ENCODE measurements at regions not wholly inside any gene's neighbourhood (a gene's known extent, or its start where the extent isn't known, plus 50 kb on each side); places are given as distances from the start of the nearest gene placed in this dataset.

DNA sequence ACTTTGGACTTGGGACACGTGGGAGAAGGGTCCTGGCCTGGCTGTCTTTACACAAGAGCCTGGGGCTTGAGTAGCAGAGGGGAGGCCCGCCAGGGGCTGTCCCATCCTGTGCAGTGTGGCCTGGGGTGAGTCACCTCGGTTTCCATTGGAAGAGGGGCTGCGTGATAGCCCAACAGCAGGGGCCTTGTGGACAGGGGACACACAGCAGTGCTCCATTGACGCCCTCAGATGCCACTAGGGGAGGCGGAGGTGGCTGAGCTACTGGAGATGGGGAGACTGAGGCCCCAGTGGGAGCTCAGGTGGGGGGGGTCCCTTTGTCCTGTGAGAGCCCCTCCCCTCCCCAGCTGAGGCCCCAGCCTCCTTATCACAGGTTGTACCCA, 50.0 kb upstream of the RNU6ATAC start:
- DNase-seq, result no peak

GRCh38 chr9:134214766-134215419, 50.5 kb upstream of the RNU6ATAC start:
- no peak for DNase-seq

DNA sequence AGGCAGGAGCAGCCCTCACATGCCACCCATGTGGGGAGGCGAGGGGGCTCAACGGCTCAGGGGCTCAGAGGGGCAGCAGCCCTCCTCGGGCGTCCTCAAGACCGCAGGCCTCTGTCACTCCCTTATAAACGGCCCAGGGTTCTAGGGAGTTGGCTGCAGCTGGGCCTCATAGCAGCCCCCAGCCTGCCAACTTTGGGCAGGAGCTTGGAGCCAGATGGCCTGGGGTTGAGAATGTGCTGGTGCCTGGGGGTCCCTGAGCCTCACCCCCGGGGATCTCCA, 51.0 kb upstream of the RNU6ATAC start:
- DNase-seq, result no peak

GRCh38 chr9:134215699-134216448, 51.5 kb upstream of the RNU6ATAC start:
- no peak for DNase-seq

DNA sequence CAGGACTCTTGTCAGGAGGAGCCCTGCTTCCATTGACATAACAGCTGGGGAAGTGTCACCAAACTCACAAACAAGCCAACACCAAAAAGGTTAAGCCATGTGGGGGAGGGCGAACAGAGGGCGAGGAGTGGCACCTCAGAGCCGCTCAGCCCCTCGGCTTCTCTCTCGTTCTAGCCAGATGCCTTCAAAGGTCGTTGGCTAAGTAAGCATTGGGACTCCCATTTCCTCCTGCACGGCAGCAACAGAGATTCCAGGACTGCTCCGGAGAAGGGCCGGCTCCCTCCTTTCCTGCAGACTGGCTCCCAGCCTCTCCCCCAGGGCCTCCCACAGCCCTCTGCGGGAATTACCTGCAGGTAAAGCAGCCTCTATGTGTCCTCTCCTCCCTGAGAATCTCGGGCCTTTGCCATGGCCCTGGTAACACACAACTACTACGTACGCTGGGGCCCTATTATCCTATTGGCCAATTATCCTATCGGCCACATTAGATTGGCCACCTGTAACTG, 52.1 kb upstream of the RNU6ATAC start:
- no peak for DNase-seq

DNA sequence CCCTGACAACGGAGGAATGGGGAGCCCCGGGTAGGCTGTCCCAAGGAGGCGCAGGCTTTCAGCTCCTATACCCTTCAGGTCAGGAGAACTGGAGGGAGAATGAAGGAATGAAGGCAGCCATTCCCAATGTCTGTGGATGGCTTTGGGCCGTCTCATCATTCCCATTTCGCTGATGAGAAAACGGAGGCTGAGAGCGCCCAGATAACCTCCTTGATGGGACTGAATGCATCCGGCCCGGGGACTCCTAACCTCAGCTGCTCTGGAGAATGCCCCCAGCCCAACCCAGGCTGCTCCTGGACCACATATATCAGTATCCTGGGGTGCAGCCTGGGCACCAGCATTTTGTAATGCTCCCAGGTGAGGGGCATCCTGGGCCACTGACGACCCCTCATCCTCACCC, 52.6 kb upstream of the RNU6ATAC start:
- DNase-seq, result no peak

- DNase-seq, result no peak
These were observed 53.3 kb upstream of the RNU6ATAC start for GRCh38 chr9:134217431-134218210.

- DNase-seq, result no peak
These were observed 53.9 kb upstream of the RNU6ATAC start for GRCh38 chr9:134218230-134218629.

DNA sequence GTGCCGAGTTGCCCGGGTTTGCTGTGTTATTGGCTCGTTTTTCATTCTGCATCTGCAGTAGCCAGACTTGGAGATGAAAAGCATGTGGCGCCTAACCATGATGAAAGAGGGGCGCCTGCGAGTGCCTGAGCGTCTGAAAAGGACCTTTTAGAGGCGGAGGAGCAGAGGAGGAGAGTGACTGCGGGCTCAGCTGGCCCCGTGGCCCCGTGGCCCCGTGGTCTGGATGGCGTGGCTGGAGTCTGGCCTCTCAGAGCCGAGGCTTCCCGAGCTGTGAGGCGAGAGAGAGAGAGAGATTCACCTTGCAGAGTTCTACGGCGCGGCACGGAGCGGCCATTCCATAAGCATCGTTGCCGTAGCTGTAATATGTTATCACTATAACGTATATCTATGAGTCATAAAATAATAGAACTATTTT, 55.3 kb upstream of the RNU6ATAC start:
- DNase-seq, result no peak

DNA sequence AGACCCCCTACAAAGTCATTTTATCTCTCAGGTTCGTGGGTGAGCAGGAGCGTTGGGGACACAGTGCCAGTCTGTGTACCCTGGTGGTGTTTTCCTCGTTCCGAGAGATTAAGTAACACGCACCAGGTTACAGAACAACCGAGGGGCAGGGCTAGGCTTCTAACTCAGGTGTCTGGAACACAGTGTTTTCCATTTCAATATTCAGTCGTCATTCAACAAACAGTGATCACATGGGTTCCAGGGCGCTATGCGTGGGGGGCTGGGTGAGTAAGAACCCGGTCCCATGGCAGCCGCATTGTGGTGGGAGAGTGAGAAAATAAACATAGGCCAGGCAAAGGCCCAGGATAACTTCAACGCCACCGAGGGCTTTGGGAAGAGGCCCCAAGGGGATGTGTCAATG, 55.9 kb upstream of the RNU6ATAC start:
- no peak for DNase-seq

- no peak for DNase-seq
These were observed 57.1 kb upstream of the RNU6ATAC start for GRCh38 chr9:134221273-134222017.

GRCh38 chr9:134222018-134222573, 57.7 kb upstream of the RNU6ATAC start:
- DNase-seq, result no peak

- DNase-seq, result no peak
These were observed 58.7 kb upstream of the RNU6ATAC start for GRCh38 chr9:134223091-134223490.

GRCh38 chr9:134223591-134224122, 59.3 kb upstream of the RNU6ATAC start:
- DNase-seq, result no peak

DNA sequence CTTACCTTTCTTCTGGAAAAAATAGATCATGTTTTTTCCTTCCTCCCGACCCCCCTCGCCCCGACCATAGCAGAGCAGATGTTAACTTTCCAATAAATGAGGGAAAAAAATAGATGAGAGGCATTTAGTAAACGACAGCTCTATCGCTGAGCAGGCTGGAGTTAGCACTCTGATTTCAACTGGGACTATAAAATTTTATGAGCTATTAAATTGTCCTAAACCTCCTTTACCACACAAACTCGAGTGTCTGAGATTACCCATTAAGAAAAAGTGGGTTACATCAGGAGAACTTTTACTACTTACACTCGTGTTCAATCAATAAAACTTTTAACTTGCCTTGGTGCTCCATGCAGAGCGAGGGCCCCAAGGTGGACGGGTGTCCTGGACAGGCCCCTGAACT, 59.8 kb upstream of the RNU6ATAC start:
- no peak for DNase-seq

- no peak for DNase-seq
These were observed 60.3 kb upstream of the RNU6ATAC start for GRCh38 chr9:134224567-134225093.

DNA sequence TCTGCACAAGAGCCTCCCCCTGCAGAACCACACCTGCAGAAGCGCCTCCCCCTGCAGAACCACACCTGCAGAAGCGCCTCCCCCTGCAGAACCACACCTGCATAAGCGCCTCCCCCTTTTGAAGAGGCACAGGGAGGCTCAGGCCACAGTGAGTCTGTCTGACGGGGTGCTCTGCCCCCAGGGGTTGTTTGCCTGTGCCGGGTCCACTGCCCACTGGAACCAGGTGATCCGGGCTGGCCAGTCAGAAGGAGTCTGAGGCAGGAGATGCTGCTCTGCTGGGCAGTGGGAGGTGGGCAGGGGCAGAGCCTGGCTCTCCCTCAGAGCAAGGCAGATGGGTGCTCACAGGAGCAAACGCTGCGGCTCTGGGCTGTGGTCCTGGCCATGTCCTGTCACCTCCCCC, 60.8 kb upstream of the RNU6ATAC start:
- DNase-seq, result no peak

DNA sequence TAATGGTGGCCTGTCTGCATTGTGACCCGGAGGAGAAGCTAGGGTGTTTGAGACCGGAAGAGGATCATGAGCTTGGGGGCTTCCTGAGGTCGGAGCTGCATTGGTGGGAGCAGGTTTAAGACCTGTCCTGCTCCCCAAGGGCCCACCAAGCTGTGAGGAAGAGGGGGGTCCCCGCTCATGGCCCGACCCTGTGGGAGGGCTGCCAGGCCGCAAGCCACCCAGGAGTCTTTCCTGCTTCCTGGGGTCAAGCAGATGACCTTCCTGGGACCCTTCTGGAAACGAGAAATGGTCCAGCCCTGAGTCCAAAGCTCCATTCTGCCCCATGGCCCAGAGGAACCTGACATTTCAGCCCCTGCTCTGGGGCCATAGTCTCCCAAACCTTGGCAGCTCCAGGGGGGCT, 61.5 kb upstream of the RNU6ATAC start:
- DNase-seq, result no peak

DNA sequence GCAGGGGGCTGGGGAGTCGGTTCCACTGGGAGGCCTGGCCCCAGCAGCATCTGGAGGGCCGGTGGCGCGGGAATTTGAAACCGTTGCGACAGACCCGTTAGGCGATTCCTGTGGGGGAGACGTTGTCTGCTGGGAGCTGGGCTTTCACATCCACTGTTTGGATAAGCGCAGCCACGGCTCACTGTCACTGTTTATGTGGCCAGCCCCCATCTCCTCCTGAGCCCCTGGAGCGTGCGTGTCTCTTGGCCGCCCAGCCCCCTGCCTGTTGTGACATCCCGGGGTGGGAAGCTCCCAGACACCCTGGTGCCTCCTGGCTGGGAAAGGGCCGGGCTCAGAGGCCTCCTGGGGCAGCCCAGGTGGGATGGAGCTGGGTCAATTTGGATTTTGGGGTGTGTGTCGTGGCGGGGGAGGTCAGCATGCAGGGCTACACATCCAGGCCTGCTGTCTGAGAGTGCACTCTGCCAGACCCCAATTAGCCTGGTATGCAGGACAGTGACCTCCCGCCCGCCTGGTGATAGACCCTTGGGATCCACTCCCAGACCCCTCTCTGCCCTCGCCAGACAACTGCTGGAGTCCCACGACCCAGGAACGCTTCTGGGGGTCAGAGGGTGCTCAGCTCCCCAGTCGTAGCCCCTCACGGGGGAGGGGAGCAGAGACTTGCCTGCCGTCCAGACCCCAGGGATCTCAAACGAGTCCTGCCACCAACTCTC, 62.0 kb upstream of the RNU6ATAC start:
- DNase-seq, result no peak

- no peak for DNase-seq
These were observed 63.4 kb upstream of the RNU6ATAC start for GRCh38 chr9:134227451-134228411.

All from activated T-cell treated with anti-CD3 and anti-CD28 coated beads, Interleukin-2, amount 50 U/mL, for 48 hours (primary cell).